ENCODE measurements at regions not wholly inside any gene's neighbourhood (a gene's known extent, or its start where the extent isn't known, plus 50 kb on each side); places are given as distances from the start of the nearest gene placed in this dataset.

GRCh38 chr7:54014765-54015164 lies 527.4 kb upstream of the VSTM2A start:
- H2AFZ ChIP-seq (replicated peaks; ENCODE audit: low read length, poor library complexity), result no peak overlapping the region
- no peak overlapping the region for H3K27ac ChIP-seq (ENCODE audit: insufficient read depth, low read length)
- H4K5ac ChIP-seq (ENCODE audit: low read depth, low read length), result no peak overlapping the region
- TF ChIP-seq MAFK (IDR thresholded peaks at IDR 0.05; ENCODE audit: low read depth, low read length), result no peak
- no peaks in the 10 kb centered on the region for H4K20me1 ChIP-seq (ENCODE audit: insufficient read depth, low read length)
- no peaks in the 10 kb centered on the region for H3K9me1 ChIP-seq (ENCODE audit: insufficient read depth, low read length)
- H2BK20ac ChIP-seq (ENCODE audit: low read depth, low read length), result no peak overlapping the region
- H3K4me3 ChIP-seq (ENCODE audit: insufficient read depth, low read depth, low read length), result no peak overlapping the region
- no peaks in the 10 kb centered on the region for H3K79me1 ChIP-seq (ENCODE audit: low read depth in 1 of 2, low read length in 2 of 2)
- no peak overlapping the region for H3K56ac ChIP-seq (ENCODE audit: extremely low read depth, insufficient read depth, low read length)
- no peak for DNase-seq
- no peak overlapping the region for H3K14ac ChIP-seq (replicated peaks; ENCODE audit: low read depth, low read length)
- WGBS, 2 experiments (ENCODE audit: extremely low coverage in 2 of 2, insufficient read length in 1 of 2), result no CpG with 5 or more reads among the region's 2 CpGs
- H3K9ac ChIP-seq (ENCODE audit: low read depth, low read length), result no peak overlapping the region
- CTCF ChIA-PET, result no interaction called here
- no TSS peak for BruUV-seq (replicated peaks)
- peaks cover 5% of the 10 kb centered on the region; the same call in 1 of the 2 replicates for H3K9me3 ChIP-seq (ENCODE audit: control insufficient read depth, insufficient read depth, low read length)
- no peak overlapping the region for H3K23ac ChIP-seq (ENCODE audit: low read depth, low read length)
- no peak overlapping the region for H2BK15ac ChIP-seq (ENCODE audit: low read depth, low read length)
- in situ Hi-C loops (cut with MboI; ENCODE audit: low sequenced_read_pairs) (no loop called here), dilution Hi-C loops (cut with HindIII; ENCODE audit: low sequenced_read_pairs, unreplicated experiment) (no loop called here), intact Hi-C loops (cut with micrococcal nuclease) (no loop called here)
- no peaks in the 10 kb centered on the region for H3K36me3 ChIP-seq (ENCODE audit: control insufficient read depth, insufficient read depth, low read length)
- H3K27me3 ChIP-seq (ENCODE audit: control insufficient read depth, insufficient read depth, low read length), result no peaks in the 10 kb centered on the region
- H2BK5ac ChIP-seq (ENCODE audit: low read depth, low read length, poor library complexity, severe bottlenecking), result no peak overlapping the region
- H3K4me2 ChIP-seq (ENCODE audit: low read depth, low read length), result no peak overlapping the region
- H4K91ac ChIP-seq (ENCODE audit: insufficient read depth, low read depth, low read length), result no peak overlapping the region
- H3K4me1 ChIP-seq (ENCODE audit: control insufficient read depth, insufficient read depth, low read length), result no peaks in the 10 kb centered on the region
- no peak overlapping the region for H2AK9ac ChIP-seq (replicated peaks; ENCODE audit: low read depth, low read length, poor library complexity)
- no peak for ATAC-seq (ENCODE audit: low read depth)
- POLR2A ChIA-PET (ENCODE audit: unreplicated experiment), result no interaction called here
- no peak overlapping the region for H3K4ac ChIP-seq (ENCODE audit: low read depth, low read length)
- H4K8ac ChIP-seq (ENCODE audit: low read depth in 2 of 2, low read length in 2 of 2), result no peak overlapping the region
- H2BK120ac ChIP-seq (ENCODE audit: low read depth, low read length), result no peak overlapping the region
- H3K18ac ChIP-seq (ENCODE audit: low read depth, low read length), result no peak overlapping the region
- no peak overlapping the region for H2AK5ac ChIP-seq (ENCODE audit: low read depth, low read length)
